Astrocyte of the spinal cord (primary cell): ENCODE measurements at regions not wholly inside any gene's neighbourhood (a gene's known extent, or its start where the extent isn't known, plus 50 kb on each side); places are given as distances from the start of the nearest gene placed in this dataset.
A peak's percentile ranks its signal among the peaks of the same experiment; 100 is the strongest.

Experiments
- DNase-seq: peaks from one replicate; pipeline ENCODE4 v3.0.0; 2011; ENCODE audit warnings: low read depth, low spot score
- H3K4me3 ChIP-seq: 2 replicates; pipeline ENCODE4 v1.5.1; 2011; ENCODE audit warnings: low read depth, mild to moderate bottlenecking, low read length, moderate library complexity
- in situ Hi-C: cut with HindIII; loops from 2 replicates; pipeline ENCODE4 v1.10.0; 2017; ENCODE audit warnings: low sequenced_read_pairs
- TF ChIP-seq, protein P1 (sequence below): IDR thresholded peaks from 2 replicates; pipeline ENCODE4 v1.5.1; 2012; ENCODE audit warnings: low read depth, mild to moderate bottlenecking, low read length, inconsistent platforms

DNA sequence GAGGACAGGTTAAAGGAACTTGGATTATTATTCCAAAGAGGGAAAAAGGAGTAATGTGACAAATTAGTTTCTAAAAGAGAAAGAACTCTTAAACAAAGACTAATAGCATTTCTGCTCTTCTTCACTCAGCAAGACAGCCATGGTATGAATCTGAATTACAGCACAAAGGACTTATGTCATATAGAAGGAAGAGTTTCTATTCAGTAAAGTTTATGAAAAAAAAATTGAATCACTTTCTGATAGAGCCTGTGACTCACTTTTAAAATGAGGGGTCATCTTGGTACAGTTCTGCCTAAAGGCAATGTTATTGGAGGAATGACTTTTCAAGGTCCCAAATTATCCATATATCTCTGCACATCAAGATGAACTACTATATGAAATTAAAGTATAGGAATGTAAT is 101.7 kb downstream of the DUSP6 start:
- TF ChIP-seq, protein P1, sequence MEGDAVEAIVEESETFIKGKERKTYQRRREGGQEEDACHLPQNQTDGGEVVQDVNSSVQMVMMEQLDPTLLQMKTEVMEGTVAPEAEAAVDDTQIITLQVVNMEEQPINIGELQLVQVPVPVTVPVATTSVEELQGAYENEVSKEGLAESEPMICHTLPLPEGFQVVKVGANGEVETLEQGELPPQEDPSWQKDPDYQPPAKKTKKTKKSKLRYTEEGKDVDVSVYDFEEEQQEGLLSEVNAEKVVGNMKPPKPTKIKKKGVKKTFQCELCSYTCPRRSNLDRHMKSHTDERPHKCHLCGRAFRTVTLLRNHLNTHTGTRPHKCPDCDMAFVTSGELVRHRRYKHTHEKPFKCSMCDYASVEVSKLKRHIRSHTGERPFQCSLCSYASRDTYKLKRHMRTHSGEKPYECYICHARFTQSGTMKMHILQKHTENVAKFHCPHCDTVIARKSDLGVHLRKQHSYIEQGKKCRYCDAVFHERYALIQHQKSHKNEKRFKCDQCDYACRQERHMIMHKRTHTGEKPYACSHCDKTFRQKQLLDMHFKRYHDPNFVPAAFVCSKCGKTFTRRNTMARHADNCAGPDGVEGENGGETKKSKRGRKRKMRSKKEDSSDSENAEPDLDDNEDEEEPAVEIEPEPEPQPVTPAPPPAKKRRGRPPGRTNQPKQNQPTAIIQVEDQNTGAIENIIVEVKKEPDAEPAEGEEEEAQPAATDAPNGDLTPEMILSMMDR, result no peak
- DNase-seq, result no peak
- no peak overlapping the region for H3K4me3 ChIP-seq
- in situ Hi-C loops, result no loop called here

DNA sequence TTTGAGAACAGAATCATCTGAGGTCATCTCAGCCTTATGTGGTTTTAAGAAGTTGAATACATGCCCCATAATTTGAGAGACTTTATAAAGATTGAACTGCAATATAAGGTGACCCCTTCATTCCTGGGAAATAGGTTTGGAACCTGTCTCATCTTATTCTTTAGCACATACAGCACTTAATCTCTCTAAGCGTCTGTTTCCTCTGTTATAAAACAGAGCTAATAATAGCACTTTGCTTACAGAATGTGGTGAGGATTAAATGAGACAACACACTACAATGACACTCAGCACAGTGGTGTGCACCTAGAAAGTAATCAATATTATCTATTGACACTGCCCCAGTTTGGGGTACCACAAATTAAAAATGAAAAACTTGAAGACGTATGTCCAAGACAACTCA is 102.1 kb downstream of the DUSP6 start:
- in situ Hi-C loops, result no loop called here
- no peak for DNase-seq
- TF ChIP-seq, protein P1, result no peak
- no peak overlapping the region for H3K4me3 ChIP-seq

DNA sequence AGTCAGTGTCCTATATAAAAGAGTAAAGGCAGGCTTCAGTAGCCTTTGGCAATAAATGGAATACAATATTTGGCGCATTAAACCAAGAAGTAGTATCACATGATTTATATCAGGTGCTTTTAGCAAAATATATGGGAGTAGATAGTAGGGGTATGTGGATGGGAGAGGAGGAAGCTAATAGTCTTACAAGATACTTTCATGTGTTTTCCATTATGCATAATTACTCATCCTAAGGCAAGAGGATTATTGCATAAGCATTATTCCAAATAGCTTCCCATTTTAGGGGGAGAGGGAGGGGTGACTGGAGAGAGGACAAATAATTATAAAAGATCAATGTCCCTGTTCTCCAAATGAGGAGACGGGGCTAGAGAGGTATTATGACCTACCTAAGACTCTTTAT is 104.3 kb downstream of the DUSP6 start:
- DNase-seq, result no peak
- H3K4me3 ChIP-seq, result no peak overlapping the region
- in situ Hi-C loops, result no loop called here
- TF ChIP-seq, protein P1, result no peak

DNA sequence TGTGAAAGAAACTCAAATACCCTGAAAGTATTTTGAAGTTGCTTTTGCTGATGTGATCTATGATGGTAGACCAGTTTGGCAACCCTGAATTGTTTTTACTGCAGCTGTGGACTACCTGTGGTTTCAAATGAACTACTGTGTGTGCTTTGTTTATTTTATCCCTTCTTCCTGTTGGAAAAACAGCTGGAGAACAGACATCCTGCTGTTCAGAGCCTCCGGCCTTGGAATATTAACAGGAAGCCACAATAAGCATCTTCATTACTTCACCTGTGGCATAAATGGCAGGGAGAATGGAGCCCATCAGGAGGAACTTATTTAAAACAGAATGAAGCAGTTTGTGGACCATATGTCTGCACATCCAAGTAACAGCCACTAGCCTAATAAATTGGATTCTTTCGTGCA is 104.8 kb downstream of the DUSP6 start:
- TF ChIP-seq, protein P1, result no peak
- no peak overlapping the region for H3K4me3 ChIP-seq
- peak; percentile 15 for DNase-seq
- in situ Hi-C loops, result no loop called here

DNA sequence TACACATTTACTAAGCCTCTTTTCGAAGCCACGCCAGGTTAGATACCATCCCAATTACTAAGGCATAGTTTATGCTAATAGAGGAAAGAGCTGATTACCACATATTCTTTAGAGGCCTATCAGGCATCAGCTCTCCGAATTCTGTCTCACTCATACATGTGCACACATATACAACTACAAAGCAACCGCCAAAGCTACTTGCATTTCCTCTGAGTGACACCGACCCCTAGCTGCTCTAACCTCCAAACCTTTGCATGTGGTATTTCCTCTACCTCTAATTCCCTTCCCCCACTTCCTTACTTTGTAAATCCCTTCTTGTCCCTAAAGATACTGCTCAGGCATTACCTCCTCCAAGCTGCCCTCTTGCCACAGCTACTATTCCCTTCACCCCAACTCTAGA is 107.2 kb downstream of the DUSP6 start:
- in situ Hi-C loops, result no loop called here
- H3K4me3 ChIP-seq, result no peak overlapping the region
- TF ChIP-seq, protein P1, result no peak
- DNase-seq, result no peak

DNA sequence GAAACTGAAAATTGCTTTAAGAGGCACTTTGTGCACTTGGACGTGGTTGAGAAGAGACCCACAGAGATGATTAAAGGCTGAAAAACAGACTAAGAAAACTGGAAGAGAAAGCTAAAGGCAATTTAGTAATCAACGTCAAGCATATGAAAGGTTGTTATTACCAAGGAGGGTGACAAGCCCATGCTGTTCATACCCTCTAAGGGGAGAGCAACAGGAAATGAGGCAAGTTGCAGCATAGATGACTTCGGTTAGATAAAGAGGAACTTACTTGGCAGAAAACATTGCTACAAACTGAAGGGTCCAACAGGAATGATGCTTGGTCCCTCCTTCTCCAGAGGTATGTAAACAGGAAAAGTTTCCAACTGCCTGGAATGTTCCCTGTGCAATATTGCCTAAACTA is 107.8 kb downstream of the DUSP6 start:
- no peak overlapping the region for H3K4me3 ChIP-seq
- no peak for DNase-seq
- TF ChIP-seq, protein P1, result no peak
- in situ Hi-C loops, result no loop called here

DNA sequence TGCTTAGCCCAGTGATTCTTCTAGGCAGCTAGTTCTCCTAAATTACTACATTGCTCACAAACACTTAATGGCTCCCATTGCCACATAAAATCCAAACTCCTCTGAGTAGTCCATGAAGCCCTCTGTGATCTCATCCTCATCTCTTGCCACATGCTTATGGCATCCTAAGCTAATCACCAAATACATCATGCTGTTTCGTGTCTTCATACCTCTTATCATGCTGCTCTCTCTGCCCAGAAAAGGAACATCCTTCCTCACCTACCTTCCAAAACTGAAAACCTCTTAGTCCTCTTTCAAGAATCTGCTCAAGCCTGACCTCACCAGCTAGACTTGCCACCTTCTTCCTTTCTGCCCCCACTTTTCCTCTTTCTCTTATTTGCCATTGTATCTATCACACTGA is 108.5 kb downstream of the DUSP6 start:
- in situ Hi-C loops, result no loop called here
- TF ChIP-seq, protein P1, result no peak
- H3K4me3 ChIP-seq, result no peak overlapping the region

More for the DNA sequence above, 108.5 kb downstream of the DUSP6 start:
- DNase-seq, result no peak
